NB4 (cell line): ENCODE measurements at regions not wholly inside any gene's neighbourhood (a gene's known extent, or its start where the extent isn't known, plus 50 kb on each side); places are given as distances from the start of the nearest gene placed in this dataset.

Experiments used
- MAX ChIP-seq: IDR thresholded peaks from 2 replicates; pipeline ENCODE4 v1.6.1; 2011; ENCODE audit warnings: low read depth, low read length
- MYC ChIP-seq: IDR thresholded peaks from 2 replicates; pipeline ENCODE4 v1.6.1; 2011; ENCODE audit warnings: low read depth, low read length
- POLR2A ChIP-seq: IDR thresholded peaks from 2 replicates; pipeline ENCODE4 v1.6.1; 2011; ENCODE audit warnings: mild to moderate bottlenecking; ENCODE audit not compliant: insufficient read length; ENCODE audit errors: extremely low read depth
- TF ChIP-seq, protein P1 (sequence below): IDR thresholded peaks from one replicate; pipeline ENCODE4 v1.5.1; 2012; ENCODE audit warnings: low read depth, low read length

- TF ChIP-seq, protein P1, sequence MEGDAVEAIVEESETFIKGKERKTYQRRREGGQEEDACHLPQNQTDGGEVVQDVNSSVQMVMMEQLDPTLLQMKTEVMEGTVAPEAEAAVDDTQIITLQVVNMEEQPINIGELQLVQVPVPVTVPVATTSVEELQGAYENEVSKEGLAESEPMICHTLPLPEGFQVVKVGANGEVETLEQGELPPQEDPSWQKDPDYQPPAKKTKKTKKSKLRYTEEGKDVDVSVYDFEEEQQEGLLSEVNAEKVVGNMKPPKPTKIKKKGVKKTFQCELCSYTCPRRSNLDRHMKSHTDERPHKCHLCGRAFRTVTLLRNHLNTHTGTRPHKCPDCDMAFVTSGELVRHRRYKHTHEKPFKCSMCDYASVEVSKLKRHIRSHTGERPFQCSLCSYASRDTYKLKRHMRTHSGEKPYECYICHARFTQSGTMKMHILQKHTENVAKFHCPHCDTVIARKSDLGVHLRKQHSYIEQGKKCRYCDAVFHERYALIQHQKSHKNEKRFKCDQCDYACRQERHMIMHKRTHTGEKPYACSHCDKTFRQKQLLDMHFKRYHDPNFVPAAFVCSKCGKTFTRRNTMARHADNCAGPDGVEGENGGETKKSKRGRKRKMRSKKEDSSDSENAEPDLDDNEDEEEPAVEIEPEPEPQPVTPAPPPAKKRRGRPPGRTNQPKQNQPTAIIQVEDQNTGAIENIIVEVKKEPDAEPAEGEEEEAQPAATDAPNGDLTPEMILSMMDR, result no peak
- no peak for TF ChIP-seq POLR2A
- TF ChIP-seq MAX, result no peak
- TF ChIP-seq MYC, result no peak
Measured at GRCh38 chr11:90818196-90818745, 595.4 kb upstream of the CHORDC1 start.
